ENCODE measurements at regions not wholly inside any gene's neighbourhood (a gene's known extent, or its start where the extent isn't known, plus 50 kb on each side); places are given as distances from the start of the nearest gene placed in this dataset.

GRCh38 chr20:50284811-50285375 lies 94.3 kb downstream of the CEBPB start:
- TF ChIP-seq POLR2A (IDR thresholded peaks at IDR 0.05) (no peak), CTCF (IDR thresholded peaks at IDR 0.05) (no peak), POLR2AphosphoS5 (IDR thresholded peaks at IDR 0.05) (no peak), EP300 (IDR thresholded peaks at IDR 0.05) (no peak)

Measured in gastroesophageal sphincter (tissue), 3 donors.